ENCODE measurements at regions not wholly inside any gene's neighbourhood (a gene's known extent, or its start where the extent isn't known, plus 50 kb on each side); places are given as distances from the start of the nearest gene placed in this dataset.
"Not testable (repeated sequence)": the region's sequence is repeated elsewhere in the genome, so short reads cannot be mapped to it uniquely, and the experiment has no call there.

DNA sequence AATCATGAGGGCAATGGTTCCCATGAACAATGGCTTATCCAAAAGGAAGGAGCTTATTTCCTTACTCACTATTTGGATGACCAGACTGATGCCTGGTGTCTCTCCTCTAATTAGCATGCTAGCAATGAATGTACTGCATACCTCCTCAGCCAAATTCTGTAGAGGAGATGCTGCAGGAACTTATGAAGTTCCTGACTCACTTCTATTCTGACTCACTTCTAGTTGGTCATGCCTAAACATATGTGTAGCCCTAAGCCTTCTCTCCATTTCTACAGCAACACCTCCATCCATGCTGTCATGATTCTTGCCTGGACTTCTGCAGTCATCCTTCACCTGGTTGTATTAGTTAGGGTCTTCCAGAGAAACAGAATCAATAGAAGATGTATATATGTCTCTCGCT, 59.9 kb upstream of the MRPS9 start:
- no peak for DNase-seq

DNA sequence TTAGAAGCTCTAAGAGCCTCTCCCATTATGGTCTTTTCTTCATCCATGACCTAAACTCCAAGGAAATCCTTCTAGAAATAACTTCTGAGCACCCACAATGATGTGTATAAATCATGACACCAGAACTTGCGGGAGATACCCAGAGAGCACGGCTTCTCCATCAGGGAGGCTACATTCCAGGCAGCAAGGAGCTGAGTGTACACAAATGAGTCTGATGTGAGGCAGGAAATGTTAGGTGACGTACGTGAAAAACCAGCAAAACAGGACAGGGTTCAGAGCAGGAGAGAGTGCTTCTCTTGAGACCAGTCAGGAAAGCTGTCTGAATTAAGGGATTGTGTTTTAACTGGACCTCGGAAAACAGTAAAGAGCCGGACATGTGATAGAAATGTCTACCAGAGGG, 58.1 kb upstream of the MRPS9 start:
- not testable (repeated sequence) for DNase-seq

DNA sequence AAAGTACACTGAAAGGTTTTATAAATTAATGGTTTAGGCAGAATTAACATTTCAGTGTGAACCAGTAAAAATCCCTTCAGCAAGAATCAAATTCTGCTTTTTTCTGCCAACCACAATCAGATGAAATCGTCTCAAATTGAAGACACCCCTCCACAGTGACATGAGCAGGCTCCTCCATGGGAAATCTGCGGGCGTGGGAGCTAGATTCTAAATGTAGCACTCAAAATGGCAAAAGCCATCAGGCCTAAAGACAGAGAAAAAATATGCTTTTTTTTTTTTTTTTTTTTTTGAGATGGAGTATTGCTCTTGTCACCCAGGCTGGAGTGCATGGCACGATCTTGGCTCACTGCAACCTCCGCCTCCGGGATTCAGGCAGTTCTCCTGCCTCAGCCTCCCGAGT, 55.8 kb upstream of the MRPS9 start:
- no peak for DNase-seq

All from NCI-H82 (cell line).